ENCODE measurements at regions not wholly inside any gene's neighbourhood (a gene's known extent, or its start where the extent isn't known, plus 50 kb on each side); places are given as distances from the start of the nearest gene placed in this dataset.

DNA sequence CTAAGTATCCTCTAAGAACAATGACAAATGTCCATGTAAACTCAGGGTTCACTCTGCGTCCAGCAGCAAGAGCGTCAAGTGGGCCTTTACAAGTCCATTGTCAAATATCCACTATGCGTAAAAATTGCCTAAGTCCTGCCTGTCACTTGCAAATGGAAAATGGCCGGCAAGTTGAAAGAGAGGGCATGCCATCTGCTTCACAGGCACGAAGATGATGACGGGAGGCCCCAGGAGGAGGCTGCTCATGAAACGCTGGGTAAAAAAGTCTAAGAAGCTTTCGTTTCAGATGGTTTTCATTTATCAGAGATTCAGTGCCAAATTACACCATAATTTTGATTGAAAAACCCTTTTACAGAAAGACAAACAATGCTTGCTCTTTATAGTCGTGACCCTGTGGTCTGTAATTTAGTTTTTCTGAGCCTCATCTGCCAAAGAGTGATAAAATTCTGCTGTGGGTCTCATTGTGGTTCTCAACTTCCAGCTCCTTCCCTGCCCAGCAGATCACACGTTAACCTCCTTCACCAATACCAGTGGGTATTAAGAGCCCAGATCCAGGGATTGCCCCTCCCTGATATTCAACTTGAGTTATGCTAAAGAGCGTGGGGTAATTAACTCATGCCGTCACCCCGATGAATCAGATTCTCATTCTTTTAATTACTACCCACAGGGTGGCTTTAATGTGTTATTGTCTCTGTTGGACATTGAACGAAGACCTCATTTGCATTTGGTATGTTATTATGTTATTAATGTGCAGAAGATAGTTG is 160.2 kb upstream of the ALKAL2 start:
- TF ChIP-seq, protein P1, sequence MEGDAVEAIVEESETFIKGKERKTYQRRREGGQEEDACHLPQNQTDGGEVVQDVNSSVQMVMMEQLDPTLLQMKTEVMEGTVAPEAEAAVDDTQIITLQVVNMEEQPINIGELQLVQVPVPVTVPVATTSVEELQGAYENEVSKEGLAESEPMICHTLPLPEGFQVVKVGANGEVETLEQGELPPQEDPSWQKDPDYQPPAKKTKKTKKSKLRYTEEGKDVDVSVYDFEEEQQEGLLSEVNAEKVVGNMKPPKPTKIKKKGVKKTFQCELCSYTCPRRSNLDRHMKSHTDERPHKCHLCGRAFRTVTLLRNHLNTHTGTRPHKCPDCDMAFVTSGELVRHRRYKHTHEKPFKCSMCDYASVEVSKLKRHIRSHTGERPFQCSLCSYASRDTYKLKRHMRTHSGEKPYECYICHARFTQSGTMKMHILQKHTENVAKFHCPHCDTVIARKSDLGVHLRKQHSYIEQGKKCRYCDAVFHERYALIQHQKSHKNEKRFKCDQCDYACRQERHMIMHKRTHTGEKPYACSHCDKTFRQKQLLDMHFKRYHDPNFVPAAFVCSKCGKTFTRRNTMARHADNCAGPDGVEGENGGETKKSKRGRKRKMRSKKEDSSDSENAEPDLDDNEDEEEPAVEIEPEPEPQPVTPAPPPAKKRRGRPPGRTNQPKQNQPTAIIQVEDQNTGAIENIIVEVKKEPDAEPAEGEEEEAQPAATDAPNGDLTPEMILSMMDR (IDR thresholded peaks at IDR 0.05) = no peak
- no peak for TF ChIP-seq POLR2A (IDR thresholded peaks at IDR 0.05)
